ENCODE measurements at regions not wholly inside any gene's neighbourhood (a gene's known extent, or its start where the extent isn't known, plus 50 kb on each side); places are given as distances from the start of the nearest gene placed in this dataset.

GRCh38 chrX:122091571-122091970 is 1044.2 kb downstream of the GLUD2 start:
- Histone ChIP-seq H3K4me3 (no peak overlapping the region), H3K9ac (ENCODE audit: insufficient read depth in 1 of 2, low read depth in 2 of 2, low read length in 2 of 2) (no peak overlapping the region), H3K9me1 (ENCODE audit: control insufficient read depth, insufficient read depth, low read length) (no peaks in the 10 kb centered on the region), H3K4me2 (ENCODE audit: insufficient read depth, low read length) (no peak overlapping the region), H3K79me2 (ENCODE audit: control insufficient read depth, insufficient read depth, low read length) (no peaks in the 10 kb centered on the region), H3K4me1 (replicated peaks in 1 of 2; ENCODE audit: control insufficient read depth in 2 of 2, insufficient read depth in 2 of 2, low read length in 2 of 2) (no peaks in the 10 kb centered on the region), H3K27me3 (ENCODE audit: control insufficient read depth in 2 of 2, insufficient read depth in 2 of 2, low read length in 2 of 2) (no peaks in the 10 kb centered on the region), H3K9me3 (replicated peaks; ENCODE audit: control insufficient read depth, insufficient read depth, low read depth, low read length) (no peaks in the 10 kb centered on the region), H3K36me3 (ENCODE audit: control insufficient read depth, insufficient read depth, low read length) (no peaks in the 10 kb centered on the region), H4K20me1 (replicated peaks; ENCODE audit: control insufficient read depth, insufficient read depth, low read length) (no peaks in the 10 kb centered on the region), H3K27ac (ENCODE audit: extremely low read depth, low read depth, low read length) (no peak overlapping the region), H2AFZ (ENCODE audit: low read depth, low read length) (no peak overlapping the region)
- ChIA-PET CTCF (ENCODE audit: low intra/inter-chr PET ratio) (no interaction called here), POLR2A (no interaction called here)
- TF ChIP-seq POLR2A (conservative IDR thresholded peaks at IDR 0.05) (no peak), TCFL5 (CRISPR knock-in tag; conservative IDR thresholded peaks at IDR 0.05) (no peak), KLF13 (tag; IDR thresholded peaks at IDR 0.05; ENCODE audit: borderline replicate concordance, low read depth) (no peak), MXI1 (IDR thresholded peaks at IDR 0.05; ENCODE audit: low read depth, low read length) (no peak), ZNF57 (CRISPR knock-in tag; IDR thresholded peaks at IDR 0.05) (no peak)
- no TSS peak for BruUV-seq (replicated peaks)
- DNase-seq (ENCODE audit: extremely low read depth in 1 of 4, low spot score in 3 of 4), result no peak
- no peak for FAIRE-seq
- intact Hi-C loops (cut with micrococcal nuclease), result no loop called here
- ATAC-seq, result no peak
- in situ Hi-C loops (cut with MboI), result no loop called here

- Histone ChIP-seq H3K9ac (ENCODE audit: insufficient read depth in 1 of 2, low read depth in 2 of 2, low read length in 2 of 2) (no peak overlapping the region), H3K4me1 (replicated peaks in 1 of 2; ENCODE audit: control insufficient read depth in 2 of 2, insufficient read depth in 2 of 2, low read length in 2 of 2) (no peaks in the 10 kb centered on the region), H3K4me2 (ENCODE audit: insufficient read depth, low read length) (no peak overlapping the region), H3K9me3 (replicated peaks; ENCODE audit: control insufficient read depth, insufficient read depth, low read depth, low read length) (no peaks in the 10 kb centered on the region), H3K79me2 (ENCODE audit: control insufficient read depth, insufficient read depth, low read length) (no peaks in the 10 kb centered on the region), H3K4me3 (no peak overlapping the region), H2AFZ (ENCODE audit: low read depth, low read length) (no peak overlapping the region), H3K9me1 (ENCODE audit: control insufficient read depth, insufficient read depth, low read length) (no peaks in the 10 kb centered on the region), H4K20me1 (replicated peaks; ENCODE audit: control insufficient read depth, insufficient read depth, low read length) (no peaks in the 10 kb centered on the region), H3K27ac (ENCODE audit: extremely low read depth, low read depth, low read length) (no peak overlapping the region), H3K36me3 (ENCODE audit: control insufficient read depth, insufficient read depth, low read length) (no peaks in the 10 kb centered on the region), H3K27me3 (ENCODE audit: control insufficient read depth in 2 of 2, insufficient read depth in 2 of 2, low read length in 2 of 2) (no peaks in the 10 kb centered on the region)
- POLR2A ChIA-PET, result no interaction called here
- no peak for ATAC-seq
- no peak for FAIRE-seq
- WGBS (ENCODE audit: insufficient coverage, low coverage, missing lambda C conversion rate), result 0% methylated on average over 3 of the region's 3 CpGs
- in situ Hi-C loops (cut with MboI) (no loop called here), intact Hi-C loops (cut with micrococcal nuclease) (no loop called here)
- CTCF ChIA-PET (ENCODE audit: low intra/inter-chr PET ratio), result no interaction called here
- no peak for DNase-seq (ENCODE audit: extremely low read depth in 1 of 4, low spot score in 3 of 4)
- no peak for TF ChIP-seq NR3C1 (CRISPR knock-in tag; IDR thresholded peaks at IDR 0.05)
- TF ChIP-seq USF2 (CRISPR knock-in tag; IDR thresholded peaks at IDR 0.05), result no peak
- TF ChIP-seq CHCHD3 (CRISPR knock-in tag; IDR thresholded peaks at IDR 0.05), result no peak
- no peak for TF ChIP-seq PREB (CRISPR knock-in tag; IDR thresholded peaks at IDR 0.05)
- no peak for TF ChIP-seq CTCFL (IDR thresholded peaks at IDR 0.05; ENCODE audit: borderline replicate concordance, insufficient read depth, low read depth, low read length, poor library complexity, severe bottlenecking)
- no TSS peak for BruUV-seq (replicated peaks)
Observed at GRCh38 chrX:122092360-122092759, 1045.0 kb downstream of the GLUD2 start.

Data from K562 (cell line).